Stimulated activated CD4-positive, alpha-beta T cell treated with anti-CD3 and anti-CD28 coated beads, TNF-alpha, amount 100 ng/mL, for 4 hours (primary cell): ENCODE measurements at regions not wholly inside any gene's neighbourhood (a gene's known extent, or its start where the extent isn't known, plus 50 kb on each side); places are given as distances from the start of the nearest gene placed in this dataset.

Experiments
- DNase-seq, 3 experiments: peaks; one replicate each; pipeline ENCODE4 v3.0.0-alpha.2; 2020; ENCODE audit warnings: low read depth in 3 of 3

DNA sequence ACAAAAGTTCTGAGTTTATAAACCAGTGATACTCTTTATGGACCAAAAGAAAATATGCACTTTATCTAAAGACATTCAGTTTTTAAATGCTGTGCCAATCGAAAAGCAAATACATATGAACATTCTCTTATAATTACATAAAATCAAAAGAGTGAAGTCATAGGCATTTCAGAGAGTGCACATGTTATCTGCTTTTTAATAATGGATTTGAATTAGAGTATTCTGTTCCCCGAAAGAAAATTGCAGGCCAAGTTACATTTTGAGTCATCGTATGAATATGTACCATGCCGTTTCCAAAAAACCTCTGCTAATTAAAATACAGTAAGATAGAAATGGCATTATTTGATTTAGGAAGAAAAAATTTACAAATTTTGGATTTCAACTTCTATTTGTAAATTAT, 565.7 kb downstream of the ZEB2 start:
- no peak for DNase-seq

DNA sequence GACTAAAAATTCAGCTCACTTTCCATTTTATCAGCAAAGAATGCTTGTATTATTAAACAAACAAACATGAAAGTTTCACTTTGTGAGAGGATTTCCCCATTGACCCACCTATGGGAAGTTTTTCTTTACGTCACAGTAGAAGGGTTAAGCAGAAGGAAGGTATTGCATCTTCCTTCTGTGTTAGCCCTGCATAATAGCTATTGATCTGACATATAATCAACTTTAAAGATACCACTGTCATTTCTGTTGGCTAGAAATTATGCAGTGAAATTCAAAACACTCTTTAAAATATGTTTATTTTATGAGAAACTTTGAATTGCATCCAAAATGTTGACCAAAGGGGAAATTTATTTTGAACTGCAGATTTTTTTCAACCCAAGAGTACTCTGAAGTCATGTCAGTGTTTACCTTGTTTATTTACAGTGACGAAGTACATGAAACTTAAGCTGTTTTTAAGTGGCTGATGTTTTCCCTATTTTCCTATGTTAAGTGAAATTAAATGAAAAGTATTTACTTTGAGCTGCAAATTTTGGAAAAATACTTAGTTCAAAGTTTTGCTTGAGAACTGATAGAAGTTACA, 566.4 kb downstream of the ZEB2 start:
- DNase-seq = no peak

DNA sequence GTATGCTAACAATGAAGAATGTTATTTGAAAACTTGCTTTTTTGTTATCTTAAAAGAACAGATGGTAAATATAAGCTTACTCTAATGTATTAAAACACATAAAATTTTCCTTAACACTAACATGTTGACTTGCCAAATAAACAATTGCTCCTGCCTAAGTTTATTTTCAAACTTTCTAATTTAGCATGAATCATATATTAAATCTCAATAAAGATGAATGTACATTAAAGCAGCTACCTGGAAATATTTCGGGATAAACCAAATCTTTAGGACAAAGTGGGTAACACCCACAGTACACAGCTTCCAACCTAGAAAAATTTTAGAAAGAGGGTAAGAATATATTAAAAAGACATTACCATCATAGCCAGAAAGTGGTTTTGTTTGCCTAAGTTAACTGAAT, 567.4 kb downstream of the ZEB2 start:
- DNase-seq = no peak

DNA sequence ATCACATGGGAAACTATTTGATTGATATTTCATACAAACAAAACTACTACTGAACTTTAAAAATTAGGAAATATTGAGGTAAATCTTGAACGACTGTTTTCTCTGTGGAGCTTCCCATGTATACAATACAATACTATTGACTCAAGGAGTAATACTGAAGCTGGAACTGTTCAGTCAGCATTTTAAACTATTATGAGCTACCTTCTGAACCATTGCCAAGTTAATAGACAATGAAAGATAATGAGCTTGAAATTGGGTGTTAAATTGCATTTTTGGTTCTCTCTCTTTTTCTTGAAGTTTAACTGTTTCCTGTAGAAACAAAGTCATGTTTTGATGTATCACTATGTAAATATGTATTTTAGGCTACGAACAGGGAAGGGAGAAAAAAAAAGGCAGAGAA, 569.2 kb downstream of the ZEB2 start:
- DNase-seq = no peak

DNA sequence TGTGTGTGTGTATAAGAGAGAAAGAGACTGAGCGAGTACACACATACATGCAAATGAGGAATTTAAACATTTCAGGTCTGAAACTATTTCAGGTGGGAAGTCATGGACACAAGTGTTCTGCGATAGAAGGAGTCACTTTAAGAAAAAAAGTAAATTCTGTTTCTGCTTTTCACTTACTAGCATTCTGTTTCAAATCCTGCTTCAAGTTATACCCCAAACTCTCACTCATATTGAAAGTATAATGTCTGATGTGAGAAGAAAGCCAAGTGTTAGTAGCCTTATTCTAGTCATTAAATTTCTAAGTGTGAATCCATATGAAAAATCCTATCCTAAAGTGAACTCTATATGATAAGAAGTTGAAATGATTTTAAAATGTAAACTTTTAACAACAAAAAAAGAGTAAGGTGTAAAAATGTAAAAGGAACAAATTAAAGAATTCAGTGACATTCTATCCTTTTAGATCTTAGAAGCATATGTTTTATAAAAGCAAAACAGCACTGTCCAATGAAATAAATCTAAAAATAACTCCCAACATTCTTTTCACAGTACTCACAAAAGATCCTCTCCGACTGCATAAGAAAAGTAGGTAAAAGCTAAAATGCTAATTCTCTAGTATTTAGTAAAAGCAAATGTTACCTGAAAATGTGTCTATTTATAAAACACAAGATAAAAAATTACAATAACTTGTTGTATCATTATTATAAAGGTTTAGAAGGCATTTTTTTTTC, 570.6 kb downstream of the ZEB2 start:
- no peak for DNase-seq

DNA sequence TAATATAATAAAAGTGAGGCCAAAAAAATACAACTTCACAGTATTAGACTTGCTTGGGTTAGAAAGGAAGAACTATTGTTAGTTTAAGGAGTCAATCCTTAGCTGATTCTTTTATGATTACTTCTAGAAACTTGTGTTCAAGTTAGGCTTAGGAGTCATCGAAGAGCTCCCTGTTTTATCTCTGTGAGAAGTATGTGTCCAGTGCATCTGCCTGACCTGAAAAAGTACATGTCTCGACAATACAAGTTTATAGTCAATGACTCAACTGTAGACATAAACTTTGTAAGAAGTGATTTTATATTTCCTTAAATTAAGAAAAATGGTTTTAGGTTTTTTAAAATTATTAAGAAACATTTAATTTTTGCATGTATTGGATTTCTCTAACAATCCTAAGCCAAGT, 571.2 kb downstream of the ZEB2 start:
- DNase-seq = no peak

DNA sequence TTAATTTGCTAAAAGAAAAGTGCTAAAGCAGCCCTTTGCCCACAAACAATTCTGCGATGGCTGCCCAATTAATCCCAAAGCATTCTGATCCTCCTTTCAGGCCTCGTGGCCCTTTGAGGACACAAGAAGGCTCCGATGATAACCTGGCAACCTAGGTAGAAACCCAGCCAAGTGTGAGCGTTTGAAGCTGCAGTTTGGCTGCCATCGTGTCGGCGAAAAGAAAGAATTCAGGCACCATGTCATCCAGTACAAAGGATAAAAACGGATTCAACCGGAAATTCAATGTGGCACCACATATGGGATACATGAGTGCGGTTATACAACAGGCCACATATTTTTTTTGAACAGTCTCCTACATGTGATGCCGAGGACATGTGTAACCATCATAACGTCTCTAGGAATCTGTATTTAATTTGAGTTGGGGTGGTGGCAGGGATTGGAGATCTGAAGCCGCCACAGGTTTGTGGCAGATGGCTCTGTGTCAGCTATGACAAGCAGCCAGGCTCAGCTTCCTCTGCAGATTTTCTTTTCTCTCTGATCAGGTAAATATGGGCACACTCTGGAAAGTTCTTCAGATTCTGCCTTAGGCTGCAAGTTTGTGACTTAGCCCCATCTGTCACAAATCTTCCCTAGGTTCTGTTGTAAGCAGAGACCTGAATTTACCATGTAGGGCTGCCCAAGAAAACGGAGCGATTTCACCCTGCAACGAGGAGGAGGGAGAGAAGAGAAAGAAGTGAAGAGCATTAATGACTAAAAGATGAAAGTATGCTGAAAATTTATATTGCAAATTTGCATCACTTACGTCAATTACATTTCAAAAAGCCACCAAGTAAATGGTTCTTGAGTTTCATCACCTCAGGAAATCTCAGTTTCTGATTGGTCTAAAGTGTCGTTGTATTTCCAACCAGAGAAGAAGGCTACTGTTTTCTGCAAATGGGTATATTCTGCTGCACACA, 573.2 kb downstream of the ZEB2 start:
- DNase-seq = no peak

DNA sequence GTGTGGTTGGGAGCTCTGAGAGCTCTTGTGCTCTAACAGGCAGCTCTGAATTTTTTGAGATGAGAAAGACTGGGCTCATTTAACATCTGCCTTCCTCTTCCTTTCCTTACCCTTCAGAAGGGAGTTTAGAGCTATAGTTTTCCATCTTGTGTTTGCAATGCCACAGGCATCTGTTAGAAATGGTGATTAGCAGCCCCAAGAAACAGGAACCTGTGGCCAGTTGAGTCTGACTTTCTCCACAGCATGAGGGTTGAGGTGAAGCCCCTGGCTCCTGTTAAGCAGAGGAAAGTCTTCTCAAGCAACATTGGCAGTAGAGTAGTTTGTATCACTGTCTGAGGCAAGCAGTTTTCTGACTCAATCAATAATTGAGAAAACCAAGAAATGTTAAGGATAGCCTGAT, 577.4 kb downstream of the ZEB2 start:
- DNase-seq = no peak

DNA sequence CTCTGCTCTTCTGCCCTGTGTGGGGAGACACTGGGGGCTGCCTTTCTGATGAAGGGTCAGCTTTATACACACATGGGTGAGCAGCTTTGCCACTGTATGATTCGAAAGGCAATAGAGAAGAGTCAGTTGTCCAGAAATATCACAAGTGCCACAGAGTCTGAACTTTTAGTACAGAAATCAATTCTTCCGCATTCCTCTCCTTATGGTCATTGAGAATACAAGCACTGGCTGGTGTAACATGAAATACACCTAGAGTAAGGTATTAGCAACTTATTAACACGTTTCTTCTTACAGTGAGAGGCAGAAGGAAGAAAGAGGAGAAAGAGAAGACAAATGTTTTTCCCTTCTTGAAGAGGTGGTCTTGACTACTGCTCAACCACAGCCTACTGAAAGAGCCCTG, 579.2 kb downstream of the ZEB2 start:
- no peak for DNase-seq

DNA sequence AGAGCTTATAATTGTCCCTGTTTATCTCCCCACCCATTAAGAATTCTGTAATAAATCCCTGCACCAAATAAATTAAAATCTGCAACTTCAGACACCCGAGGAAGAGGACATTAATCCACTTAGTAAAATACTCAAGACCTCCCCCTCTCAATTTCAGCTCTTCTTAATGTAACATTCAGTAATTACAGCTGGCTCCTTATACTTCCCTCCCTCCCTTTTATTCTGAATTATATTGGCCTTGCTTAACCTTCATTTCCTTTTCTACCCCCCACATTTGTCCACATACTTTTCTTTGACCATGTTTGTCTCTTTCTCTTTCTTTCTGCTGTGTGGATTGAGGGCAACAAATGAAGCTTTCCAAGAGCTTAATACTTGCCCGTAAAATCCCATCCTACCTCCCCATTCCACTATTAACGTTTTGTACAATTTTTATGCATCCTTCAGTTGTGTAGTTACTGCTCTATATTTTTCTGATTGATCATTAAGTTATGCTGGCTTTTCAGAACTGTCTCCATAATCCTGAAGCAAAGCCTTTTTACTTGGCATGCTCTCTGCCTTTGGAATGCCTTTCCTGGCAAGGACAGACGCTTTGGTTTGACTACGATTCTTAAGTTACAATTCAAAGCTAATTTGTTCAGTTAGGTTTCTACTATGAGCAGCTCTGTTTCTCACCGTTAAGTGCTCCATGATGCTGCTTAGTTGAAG, 580.1 kb downstream of the ZEB2 start:
- DNase-seq = no peak

DNA sequence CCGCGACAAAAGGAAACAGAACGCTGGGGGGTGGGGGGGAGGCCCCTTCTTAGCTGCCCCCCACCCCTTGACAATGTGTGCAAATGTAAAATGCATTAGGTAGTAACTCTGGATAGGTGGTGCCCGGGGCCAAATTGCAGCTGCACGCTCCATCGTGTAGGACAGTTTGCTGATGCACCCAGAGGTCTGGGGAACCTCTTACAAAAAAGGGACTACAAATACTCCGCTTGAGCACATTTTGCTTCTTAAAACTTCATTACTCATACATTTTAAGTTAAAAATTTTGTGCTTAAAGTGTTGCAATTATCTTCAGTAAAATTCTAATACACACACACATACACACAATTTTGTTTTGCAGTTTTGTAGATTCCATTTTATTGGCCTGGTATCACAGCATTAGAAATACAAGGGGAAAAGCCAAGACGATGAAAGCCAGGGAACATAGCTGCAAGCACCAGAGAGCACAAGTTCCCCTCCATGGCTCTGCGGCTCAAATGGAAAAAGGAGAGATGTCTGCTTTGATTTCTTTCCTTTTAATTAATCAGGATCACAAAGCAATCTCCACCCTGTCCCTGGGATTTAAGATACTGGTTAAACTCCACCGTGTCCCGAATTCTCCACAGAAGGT, 582.1 kb downstream of the ZEB2 start:
- no peak for DNase-seq

DNA sequence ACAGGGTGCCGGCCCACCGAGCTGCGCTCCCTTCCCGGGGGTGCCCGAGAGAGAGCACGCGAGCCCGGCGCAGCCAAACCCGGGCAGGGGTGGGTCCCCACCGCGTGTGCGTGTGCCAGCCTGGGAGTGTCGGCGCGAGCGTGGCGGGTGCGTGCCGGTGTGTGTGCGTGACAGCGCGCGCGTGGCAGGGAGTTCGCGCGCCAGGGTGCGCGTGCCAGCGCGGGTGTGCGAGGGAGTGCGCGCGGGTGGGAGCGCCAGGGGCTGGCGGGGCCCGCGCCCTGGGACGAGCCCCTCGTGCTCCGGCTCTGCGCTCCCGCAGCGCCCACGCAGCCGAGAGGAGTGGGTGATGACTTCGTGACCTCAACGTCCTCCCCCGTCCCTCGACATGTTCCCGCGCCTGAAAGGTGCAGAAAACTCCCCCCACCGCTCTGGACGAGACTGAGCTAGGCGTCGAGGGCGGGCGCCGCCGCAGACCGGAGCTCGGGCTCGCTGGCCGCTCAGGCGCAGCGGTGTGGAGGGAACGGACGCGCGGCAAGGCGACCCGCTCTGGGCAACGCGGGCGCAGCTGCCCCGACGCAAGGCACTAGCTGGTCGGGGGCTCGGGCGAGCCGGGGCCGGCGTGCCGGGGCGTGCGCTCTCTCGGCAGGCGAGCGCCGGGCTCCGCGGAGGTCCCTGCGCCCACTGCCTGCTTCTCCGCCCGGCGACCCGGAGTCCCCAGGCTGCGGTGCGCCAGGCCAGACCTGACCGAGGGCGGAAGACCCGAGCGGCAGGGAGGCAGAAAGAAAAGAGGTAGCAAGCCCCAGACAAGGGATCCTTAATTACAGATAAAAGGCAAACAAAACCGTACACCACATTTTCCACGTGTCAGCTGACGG, 582.8 kb downstream of the ZEB2 start:
- DNase-seq = peak in 2 of 3 experiments; percentile 2 to 9

DNA sequence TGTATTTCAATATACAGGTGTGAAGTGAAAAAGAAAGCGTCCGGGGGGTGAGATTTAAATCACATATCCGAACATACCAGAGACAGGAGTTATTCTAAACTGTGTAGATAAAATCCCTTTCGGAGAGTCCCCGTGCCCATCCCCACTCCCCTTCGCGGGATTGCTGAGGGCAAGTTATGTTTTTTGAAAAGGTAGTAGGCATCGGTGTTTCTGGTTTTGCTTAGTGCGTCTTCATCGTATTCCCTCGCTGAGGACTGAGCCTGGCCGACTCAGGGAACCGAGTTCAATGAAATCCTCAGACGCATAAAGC, 583.4 kb downstream of the ZEB2 start:
- DNase-seq = no peak

DNA sequence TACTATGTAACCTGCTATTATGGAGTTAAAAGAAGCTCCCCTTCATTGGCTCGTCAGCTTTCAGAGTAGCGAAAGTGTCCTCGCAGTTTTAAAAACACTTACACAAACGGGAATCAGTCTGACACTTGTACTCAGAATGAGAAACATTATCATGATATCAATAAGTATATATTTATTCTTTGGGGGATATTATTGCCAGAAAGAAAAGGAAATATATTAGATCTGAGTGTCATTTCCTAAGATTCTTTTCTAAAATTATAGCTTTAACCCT, 584.5 kb downstream of the ZEB2 start:
- DNase-seq = no peak

DNA sequence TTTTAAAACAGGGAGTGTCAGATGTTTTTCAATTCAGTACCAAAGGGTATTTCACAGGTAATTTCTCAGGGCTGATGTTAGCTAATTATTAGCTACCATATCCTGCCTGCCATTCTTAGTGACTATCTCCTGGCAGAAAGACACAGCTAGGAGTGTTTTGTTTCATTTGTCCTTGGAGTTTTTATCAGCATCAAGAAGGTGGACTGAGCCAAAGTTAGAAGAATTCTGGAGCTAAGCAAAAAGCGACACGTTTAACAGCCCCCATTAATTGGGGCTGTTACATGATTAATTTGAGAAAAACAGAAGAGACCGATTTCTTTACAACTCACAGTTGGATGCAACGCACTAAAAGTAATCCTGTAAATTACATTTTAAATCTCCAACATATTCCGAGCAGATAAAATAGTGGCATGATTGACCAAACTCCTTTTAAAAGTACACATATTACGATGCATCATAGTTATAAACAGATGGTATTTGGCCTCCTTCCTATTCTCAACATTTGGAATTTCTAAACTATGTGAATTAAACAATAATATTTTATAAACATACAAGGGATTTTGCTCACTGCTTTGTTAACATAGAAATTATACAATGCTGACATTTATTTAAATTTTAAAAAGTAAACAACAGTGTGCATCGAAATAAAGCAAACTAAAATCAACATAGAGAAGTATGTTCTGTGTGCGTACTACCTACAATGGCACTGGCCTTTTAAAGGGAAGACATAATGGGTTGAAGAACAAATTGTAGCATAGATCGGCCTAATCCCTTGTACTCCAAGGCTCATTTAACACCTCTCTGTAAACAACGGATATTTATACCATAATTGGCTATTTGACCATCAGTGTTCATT, 585.1 kb downstream of the ZEB2 start:
- no peak for DNase-seq

DNA sequence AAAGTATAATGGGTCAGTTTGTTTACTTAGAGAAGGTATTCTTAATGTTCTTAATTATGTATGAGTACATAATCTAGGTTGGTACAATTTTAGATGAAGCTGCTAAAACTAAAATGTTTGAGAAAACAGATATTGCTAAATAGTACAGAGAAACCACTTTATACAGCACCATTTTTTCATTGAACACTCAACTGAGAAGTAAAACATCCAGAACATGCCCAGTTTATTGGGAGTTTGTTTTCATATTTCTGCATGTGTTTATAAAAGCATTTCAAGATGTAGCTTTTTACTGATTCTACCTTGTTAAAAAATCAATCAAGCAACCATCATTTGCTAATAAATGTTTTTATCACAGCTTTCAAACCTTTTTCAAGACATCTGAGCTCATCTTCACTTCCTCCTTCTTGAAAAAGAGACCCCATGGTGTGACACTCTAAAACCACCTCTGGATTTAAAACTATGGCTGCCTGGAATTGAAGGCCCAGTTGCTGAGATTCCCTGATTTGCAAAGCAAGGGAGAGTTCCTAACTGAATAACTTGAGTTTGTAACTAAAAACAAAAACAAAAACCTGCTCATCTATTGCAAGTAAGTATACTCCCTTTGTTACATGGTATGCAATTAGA, 585.9 kb downstream of the ZEB2 start:
- no peak for DNase-seq

DNA sequence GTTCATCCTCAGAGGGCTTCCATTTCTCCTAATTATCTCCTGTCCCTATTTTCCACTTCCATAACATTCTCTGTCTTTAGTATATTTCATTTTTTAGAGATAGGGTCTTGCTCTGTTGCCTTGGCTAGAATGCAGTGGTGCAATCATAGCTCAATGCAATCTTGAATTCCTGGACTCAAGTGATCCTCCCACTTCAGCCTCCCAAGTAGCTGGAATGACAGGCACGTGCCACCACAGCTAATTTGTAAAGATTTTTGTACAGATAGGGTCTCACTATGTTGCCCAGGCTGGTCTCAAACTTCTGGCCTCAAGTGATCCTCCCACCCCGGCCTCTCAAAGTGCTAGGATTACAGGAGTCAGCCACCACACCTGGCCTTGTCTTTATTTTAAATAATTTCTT, 589.0 kb downstream of the ZEB2 start:
- no peak for DNase-seq

DNA sequence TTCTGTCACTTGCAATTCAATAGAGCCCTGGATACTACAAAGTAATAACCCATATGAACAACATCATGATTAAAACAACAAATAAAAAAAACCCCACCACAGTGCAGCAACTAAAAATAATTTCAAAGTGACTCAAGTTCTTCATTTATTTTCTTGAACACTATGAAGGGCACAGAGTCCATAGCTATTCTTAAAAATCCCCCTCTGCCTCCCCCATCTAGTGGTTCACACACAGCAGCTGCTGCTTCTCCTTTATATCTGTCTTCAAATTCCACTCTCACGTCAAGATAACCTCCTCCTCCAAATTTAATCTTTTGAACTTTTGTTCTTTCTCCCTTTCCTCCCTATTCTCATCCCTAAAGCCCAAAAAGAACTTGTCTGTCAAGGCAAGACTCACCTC, 591.3 kb downstream of the ZEB2 start:
- no peak for DNase-seq

DNA sequence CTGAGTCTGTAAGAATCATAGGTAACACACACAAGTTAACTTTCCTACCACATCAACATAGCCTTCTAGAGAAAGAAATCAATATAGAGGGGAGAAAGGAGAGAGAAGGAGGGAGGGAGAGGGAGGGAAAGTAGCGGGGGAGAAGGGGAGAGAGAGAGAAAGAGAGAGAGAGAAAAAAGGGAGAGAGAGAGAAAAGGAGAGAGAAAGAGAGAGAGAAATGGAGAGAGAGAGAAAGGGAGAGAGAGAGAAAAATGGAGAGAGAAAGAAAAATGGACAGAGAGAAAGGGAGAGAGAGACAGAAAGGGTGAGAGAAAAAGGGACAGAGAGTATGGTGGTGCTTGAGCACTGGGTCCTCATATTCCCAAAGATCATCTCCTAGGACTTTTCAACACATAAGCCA, 591.7 kb downstream of the ZEB2 start:
- DNase-seq = no peak

DNA sequence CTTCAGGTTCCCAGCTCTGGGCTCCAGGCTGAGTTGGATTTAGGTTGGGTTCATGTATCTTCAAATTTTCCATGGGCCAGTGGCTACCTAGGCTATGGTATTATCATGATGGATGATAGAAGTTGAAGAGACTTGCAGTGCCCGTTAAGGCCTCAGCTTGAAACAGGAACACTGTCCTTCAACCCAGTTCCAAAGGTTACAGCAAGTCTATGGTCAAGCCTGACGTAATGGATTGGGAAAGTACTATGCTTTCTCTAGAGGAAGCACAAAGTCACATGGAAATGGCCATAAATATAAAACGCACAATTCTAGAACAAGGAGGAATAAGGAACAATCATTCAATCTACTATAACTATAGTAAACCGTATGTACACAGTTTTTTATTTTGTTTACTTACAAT, 593.2 kb downstream of the ZEB2 start:
- no peak for DNase-seq
